ENCODE measurements at regions not wholly inside any gene's neighbourhood (a gene's known extent, or its start where the extent isn't known, plus 50 kb on each side); places are given as distances from the start of the nearest gene placed in this dataset.

DNA sequence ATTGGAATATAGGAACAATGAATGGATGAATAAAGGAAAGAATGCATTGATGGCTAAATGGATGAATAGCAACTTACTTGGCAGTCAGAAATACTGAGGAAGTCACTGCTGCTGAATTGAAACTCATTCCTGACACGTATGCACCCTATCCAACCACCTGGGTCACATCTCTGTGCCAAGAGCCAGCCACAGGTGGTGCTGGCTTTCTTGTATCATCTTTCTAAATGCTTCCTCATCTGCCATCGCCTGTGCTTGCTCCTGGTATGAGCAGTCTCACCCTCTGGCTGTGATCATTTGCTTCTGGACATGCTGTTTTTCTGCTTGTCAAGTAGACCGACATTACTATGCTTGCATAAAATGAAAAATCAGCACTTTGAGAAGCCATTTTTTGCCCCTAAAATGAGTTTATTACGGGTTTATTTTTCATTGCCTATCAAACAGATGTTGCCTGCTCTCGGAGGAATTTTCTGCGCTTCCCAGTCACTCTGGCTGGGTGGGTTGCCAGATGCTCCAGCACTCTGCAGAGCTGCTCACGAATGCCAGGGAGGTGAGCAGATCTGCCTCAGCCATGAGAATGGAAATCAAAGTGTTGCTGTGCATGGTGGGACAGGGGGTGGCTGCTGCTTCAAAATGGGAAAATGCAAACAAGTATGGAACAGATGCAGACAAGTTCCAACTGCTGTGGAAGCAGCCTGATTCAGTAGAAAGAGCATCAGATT lies 1349.6 kb upstream of the CDH8 start:
- DNase-seq (ENCODE audit: low read depth) = no peak
- no peak overlapping the region for H3K4me3 ChIP-seq (ENCODE audit: low read depth, low read length)
- TF ChIP-seq MAX (IDR thresholded peaks at IDR 0.05; ENCODE audit: low read depth, low read length) (no peak), CTCF (IDR thresholded peaks at IDR 0.05; ENCODE audit: low read depth, low read length) (no peak), POLR2A (IDR thresholded peaks at IDR 0.05; ENCODE audit: extremely low read depth, insufficient read length) (no peak), MYC (IDR thresholded peaks at IDR 0.05; ENCODE audit: low read depth, low read length) (no peak)

- DNase-seq (ENCODE audit: low read depth) = no peak
- H3K4me3 ChIP-seq (ENCODE audit: low read depth, low read length) = no peak overlapping the region
- TF ChIP-seq MAX (IDR thresholded peaks at IDR 0.05; ENCODE audit: low read depth, low read length) = no peak
- no peak for TF ChIP-seq MYC (IDR thresholded peaks at IDR 0.05; ENCODE audit: low read depth, low read length)
- no peak for TF ChIP-seq POLR2A (IDR thresholded peaks at IDR 0.05; ENCODE audit: extremely low read depth, insufficient read length)
- no peak for TF ChIP-seq CTCF (IDR thresholded peaks at IDR 0.05; ENCODE audit: low read depth, low read length)
Observed at GRCh38 chr16:63373744-63374143, 1337.5 kb upstream of the CDH8 start.

GRCh38 chr16:63372815-63373214 lies 1336.6 kb upstream of the CDH8 start:
- H3K4me3 ChIP-seq (ENCODE audit: low read depth, low read length) = no peak overlapping the region
- no peak for TF ChIP-seq POLR2A (IDR thresholded peaks at IDR 0.05; ENCODE audit: extremely low read depth, insufficient read length)
- no peak for TF ChIP-seq MYC (IDR thresholded peaks at IDR 0.05; ENCODE audit: low read depth, low read length)
- TF ChIP-seq CTCF (IDR thresholded peaks at IDR 0.05; ENCODE audit: low read depth, low read length) = no peak
- no peak for TF ChIP-seq MAX (IDR thresholded peaks at IDR 0.05; ENCODE audit: low read depth, low read length)
- no peak for DNase-seq (ENCODE audit: low read depth)

DNA sequence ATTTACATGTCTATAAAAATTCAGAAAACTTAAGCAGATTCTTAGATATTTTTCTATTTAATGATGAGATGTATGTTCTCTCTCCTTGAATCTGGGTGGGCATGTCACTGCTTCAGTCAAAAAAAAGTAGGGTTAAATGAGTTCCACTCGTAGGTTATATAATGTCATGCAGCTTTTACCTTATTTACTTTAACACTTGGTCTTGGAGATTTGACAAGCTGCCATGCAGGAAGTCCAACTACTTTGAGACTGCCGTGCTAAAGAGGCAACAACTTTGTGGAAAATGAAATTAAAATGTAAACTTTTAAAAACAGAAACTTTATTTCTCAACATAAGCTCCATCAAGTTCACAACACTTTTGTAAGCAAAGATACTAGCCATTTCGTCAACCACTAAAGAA lies 1336.0 kb upstream of the CDH8 start:
- no peak overlapping the region for H3K4me3 ChIP-seq (ENCODE audit: low read depth, low read length)
- no peak for DNase-seq (ENCODE audit: low read depth)
- no peak for TF ChIP-seq CTCF (IDR thresholded peaks at IDR 0.05; ENCODE audit: low read depth, low read length)
- no peak for TF ChIP-seq POLR2A (IDR thresholded peaks at IDR 0.05; ENCODE audit: extremely low read depth, insufficient read length)
- no peak for TF ChIP-seq MYC (IDR thresholded peaks at IDR 0.05; ENCODE audit: low read depth, low read length)
- TF ChIP-seq MAX (IDR thresholded peaks at IDR 0.05; ENCODE audit: low read depth, low read length) = no peak

GRCh38 chr16:63365649-63366304 lies 1329.5 kb upstream of the CDH8 start:
- TF ChIP-seq MAX (IDR thresholded peaks at IDR 0.05; ENCODE audit: low read depth, low read length) (no peak), POLR2A (IDR thresholded peaks at IDR 0.05; ENCODE audit: extremely low read depth, insufficient read length) (no peak), MYC (IDR thresholded peaks at IDR 0.05; ENCODE audit: low read depth, low read length) (no peak), CTCF (IDR thresholded peaks at IDR 0.05; ENCODE audit: low read depth, low read length) (no peak)
- no peak overlapping the region for H3K4me3 ChIP-seq (ENCODE audit: low read depth, low read length)
- no peak for DNase-seq (ENCODE audit: low read depth)
